HG03064 (cell line): ENCODE measurements at regions not wholly inside any gene's neighbourhood (a gene's known extent, or its start where the extent isn't known, plus 50 kb on each side); places are given as distances from the start of the nearest gene placed in this dataset.
"Not testable (repeated sequence)": the region's sequence is repeated elsewhere in the genome, so short reads cannot be mapped to it uniquely, and the experiment has no call there.

Experiments
- ATAC-seq: cut with Tn5 transposase; IDR thresholded peaks from one replicate; pipeline ENCODE4 v1.9.1; 2021; ENCODE audit warnings: low read depth; ENCODE audit not compliant: unreplicated experiment

DNA sequence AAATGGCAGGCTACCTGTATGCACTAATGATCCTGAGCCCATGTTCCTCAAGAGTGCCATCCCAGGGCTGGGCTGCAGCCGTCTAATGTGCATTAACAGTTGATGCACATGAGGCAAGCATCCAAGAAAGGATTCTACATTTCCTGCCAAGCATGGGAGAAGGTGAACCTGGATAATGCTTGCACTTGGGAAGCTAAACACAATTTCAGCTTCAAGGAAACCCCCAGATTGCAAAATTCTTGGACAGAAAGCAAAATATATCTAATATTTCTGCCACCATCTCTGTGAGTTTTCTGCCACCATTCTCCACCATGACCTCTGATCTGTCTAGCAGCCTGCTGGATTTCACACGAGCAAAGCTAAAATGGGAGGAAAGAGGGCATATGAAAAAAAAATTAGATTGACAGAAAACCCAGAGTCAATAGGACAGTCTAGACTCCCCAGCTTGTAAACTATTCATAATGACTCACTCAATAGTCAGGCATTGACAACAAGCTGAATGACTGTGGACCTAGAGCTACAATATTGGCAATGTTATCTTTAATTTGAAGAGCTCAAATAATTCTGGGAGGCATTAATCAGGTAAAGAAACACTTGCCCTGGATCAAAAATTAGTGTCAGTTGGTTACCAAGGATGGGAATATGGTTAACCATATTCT is 91.9 kb upstream of the BCL2L14 start:
- no peak for ATAC-seq

- ATAC-seq = no peak
Observed at GRCh38 chr12:11980115-11980514, 90.6 kb upstream of the BCL2L14 start.

- peak; percentile 88 for ATAC-seq
Observed at GRCh38 chr12:11981121-11981733, 89.5 kb upstream of the BCL2L14 start.

DNA sequence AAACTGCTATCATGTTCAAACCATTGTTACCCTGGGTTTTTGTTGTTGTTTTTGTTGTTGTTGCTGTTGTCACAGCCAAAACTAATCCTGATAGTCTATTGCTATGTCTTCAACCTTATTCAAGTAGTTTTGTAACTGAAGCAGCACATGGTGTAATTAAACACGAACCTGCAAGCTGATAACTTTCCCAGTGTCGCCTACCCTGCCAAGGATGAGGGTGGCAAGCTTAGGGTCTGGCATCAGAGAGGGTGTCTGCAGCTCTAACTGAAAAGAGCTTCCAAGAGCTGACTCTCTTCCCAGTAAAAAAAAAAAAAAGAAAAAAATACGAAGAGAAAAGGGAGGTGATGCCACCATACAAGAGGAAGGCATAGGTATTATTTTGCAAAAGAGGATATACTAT is 86.3 kb upstream of the BCL2L14 start:
- no peak for ATAC-seq

DNA sequence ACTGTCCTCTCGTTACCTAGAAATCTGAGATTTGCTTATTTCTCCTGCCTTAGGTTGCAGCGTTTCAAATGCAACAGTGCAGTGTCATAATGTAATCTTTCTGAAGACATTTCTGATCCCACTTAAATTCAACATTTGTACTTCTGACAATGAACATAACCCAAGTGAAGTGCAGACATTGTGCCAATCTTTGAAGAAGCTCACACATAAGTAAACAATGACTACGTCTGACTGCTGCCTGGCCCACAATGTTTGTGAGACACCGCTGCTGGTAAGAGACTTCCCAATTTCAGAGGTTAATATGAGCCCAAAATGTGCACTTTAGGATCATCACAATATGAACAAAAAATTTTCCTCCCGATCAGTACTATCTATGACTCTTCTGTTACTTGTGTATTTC is 84.6 kb upstream of the BCL2L14 start:
- no peak for ATAC-seq

DNA sequence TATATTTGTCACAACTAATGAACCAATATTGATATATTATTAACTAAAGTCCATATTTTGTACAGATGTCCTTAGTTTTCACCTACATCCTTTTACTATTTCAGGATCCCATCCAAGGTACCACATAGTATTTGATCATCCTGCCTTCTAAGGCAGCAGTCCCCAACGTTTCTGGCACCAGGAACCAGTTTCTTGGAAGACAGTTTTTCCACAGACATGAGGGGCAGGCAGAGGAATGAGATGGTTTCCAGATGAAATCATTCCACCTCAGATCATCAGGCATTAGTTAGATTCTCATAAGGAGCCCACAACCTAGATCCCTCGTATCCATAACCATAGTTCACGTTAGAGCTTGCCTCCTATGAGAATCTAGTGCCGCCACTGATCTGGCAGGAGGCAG is 82.8 kb upstream of the BCL2L14 start:
- no peak for ATAC-seq

- no peak for ATAC-seq
Observed at GRCh38 chr12:11991604-11992003, 79.1 kb upstream of the BCL2L14 start.

GRCh38 chr12:11992515-11992914 is 78.2 kb upstream of the BCL2L14 start:
- ATAC-seq = no peak

- ATAC-seq = not testable (repeated sequence)
Observed at GRCh38 chr12:11998307-11998943, 72.3 kb upstream of the BCL2L14 start.

DNA sequence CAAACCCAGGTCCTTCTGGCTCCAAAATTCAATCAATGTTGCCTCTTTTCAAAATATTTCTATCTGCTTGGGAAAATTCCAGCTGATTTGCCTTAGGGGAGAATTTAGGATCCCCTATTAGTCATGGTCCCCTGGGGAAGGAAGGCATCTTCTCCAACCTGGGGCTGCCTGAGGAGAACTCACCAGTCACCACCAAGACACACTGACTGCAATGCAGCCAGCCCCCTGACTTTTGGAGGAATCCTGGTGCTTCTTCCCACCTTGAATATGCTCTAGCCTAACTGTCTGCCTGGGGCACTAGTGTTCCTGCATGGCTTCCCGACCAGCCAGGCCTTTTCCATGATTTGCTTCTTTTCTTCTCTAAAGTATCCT is 71.8 kb upstream of the BCL2L14 start:
- no peak for ATAC-seq

GRCh38 chr12:12003609-12004008 is 67.1 kb upstream of the BCL2L14 start:
- ATAC-seq = no peak

DNA sequence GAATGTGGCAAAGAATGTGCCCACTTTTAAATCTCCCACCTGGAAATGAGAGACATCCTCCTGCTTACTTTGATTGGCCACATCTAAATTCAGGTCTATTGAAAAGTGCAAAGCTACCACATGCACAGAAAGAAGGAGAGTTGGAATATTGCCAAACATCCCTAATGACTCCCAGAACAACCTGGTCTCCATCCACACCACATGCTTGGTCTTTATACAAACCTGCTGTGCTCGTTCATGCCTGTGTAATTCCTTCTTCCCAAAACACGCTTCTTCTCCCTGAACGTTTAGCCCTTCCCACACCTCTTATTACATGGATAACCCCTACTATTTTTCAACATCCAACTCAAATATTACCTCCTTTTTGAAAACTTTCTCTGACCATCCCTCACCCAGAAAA is 66.2 kb upstream of the BCL2L14 start:
- ATAC-seq = no peak

GRCh38 chr12:12007001-12007712 is 63.6 kb upstream of the BCL2L14 start:
- no peak for ATAC-seq

GRCh38 chr12:12007713-12008231 is 63.0 kb upstream of the BCL2L14 start:
- no peak for ATAC-seq

DNA sequence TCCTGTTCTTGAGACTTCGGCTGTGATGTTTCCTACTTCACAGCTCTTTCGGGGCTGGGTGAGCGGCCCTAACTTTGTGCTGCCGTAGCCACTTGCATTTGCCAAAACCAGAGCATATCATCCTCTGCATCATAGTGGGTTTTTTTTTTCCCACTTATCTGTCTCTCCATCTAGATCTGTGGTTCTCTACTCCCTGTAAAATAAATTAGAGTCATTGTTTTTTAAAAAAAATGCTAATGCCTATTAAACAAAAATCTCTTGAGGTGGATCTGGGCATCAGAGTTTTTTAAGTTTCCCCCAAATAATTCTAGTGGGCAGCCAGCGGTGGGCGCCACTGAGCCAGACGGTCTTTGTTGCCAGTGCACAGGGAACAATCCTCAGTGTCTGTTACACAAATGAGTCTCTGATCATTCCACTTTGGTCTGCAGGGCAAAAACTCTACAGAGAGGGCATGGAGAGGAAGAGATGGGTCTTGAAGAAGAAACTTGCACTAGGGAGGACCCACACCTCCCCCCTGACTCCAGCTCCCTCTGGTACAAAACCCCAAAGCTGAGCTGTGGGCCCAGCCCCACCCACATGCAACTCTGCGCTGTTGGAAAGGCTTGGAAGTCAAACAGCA is 62.4 kb upstream of the BCL2L14 start:
- ATAC-seq = no peak

DNA sequence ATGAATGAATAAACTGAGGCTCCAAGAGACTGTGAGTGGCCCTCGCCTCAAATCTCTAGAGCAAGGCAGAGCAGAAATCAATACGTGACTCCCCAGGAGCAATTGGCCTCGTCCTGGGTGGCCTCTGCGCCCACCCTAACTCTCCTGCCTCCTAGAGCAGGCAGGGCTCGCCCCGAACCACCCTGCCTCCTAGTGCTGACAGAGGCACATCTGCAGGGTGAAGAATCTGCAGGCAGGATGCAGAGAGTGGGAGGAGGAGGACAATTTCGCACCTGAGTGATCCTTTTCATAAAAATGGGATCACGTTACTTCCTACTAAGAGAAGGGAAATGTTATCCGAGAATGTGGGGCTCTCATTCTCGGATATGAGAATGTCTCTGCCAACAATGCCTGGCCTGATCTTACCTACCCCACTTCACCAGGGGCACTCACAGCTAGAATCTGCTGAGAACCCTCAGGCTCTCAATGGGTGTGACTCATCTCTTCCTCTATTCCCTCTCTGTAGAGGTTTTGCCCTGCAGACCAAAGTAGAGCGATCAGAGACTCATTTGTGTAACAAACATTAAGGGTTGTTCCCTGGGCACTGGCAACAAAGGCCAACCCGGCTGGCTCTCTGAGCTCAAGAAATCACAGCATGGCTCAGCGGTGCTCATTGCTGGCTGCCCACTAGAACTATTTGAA is 61.7 kb upstream of the BCL2L14 start:
- ATAC-seq = peak; percentile 51

DNA sequence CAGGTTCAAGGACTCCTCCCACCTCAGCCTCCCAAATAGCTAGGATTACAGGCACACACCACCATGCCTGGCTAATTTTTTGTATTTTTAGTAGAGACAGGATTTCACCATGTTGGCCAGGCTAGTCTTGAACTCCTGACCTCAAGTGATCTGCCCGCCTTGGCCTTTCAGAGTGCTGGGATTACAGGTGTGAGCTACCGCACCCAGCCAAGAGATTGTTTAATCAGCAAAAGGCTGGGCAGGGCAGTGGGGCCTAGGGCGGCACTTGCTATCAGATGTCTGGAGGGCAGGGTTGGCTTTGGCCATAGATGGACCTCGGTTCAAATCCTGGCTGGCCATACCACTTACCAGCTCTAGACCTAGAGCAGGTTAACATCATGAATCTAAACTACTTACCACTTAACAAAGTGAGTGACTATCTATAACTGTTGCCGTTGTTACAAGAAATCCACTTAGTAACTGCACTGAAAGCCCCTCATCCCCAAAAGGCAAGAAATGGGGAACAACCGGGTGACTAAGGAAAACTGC is 60.9 kb upstream of the BCL2L14 start:
- not testable (repeated sequence) for ATAC-seq

- ATAC-seq = no peak
Observed at GRCh38 chr12:12010277-12011039, 60.3 kb upstream of the BCL2L14 start.

DNA sequence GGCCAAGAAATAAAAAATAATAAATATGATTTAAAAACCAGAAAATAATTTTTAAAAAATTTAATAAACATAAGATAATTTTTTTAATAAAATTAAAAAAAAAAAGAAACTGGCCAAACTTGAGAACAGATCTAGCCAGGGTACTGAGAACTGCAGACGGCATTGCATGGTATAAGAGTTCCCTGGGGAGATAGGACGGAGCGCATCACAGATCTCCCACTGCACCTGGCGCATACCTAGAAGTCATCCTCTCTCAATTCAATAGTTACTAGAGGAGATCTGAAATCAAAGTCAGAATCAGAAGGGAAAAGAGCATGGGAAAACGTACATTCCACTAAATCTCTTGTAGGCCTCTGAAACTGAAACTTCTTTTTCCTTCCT is 58.9 kb upstream of the BCL2L14 start:
- ATAC-seq = no peak
